ENCODE measurements at regions not wholly inside any gene's neighbourhood (a gene's known extent, or its start where the extent isn't known, plus 50 kb on each side); places are given as distances from the start of the nearest gene placed in this dataset.
A peak's percentile ranks its signal among the peaks of the same experiment; 100 is the strongest.
"Not testable (repeated sequence)": the region's sequence is repeated elsewhere in the genome, so short reads cannot be mapped to it uniquely, and the experiment has no call there.

DNA sequence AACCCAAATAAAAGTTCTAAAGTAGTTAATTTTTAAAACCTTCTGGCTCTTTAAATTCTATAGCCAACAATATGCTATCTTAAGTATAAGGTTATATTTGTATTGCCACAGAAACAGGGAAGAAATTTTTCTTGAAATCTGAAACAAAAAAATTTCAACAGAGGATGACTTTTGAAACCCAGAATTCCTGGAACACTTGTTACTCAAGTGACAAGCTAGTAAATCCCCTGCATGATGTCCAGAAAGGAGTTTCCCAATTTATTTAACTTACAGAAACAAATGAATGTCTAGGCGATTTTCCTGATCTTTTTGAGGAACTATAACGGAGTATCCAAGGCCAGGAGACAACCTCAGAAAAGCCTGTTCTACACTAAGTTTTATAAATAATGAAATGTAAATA, 69.6 kb downstream of the SLC41A2 start:
- DNase-seq, result no peak
- intact Hi-C loops (cut with DNase I), result no loop called here
- no peaks in the 10 kb centered on the region for H3K9me3 ChIP-seq
- peaks cover 0 to 23% (median 6%) of the 10 kb centered on the region in 4 donors for H3K4me1 ChIP-seq
- ATAC-seq, result peak in 2 of 4 donors; percentile 34 to 40
- no peak overlapping the region for H3K4me3 ChIP-seq
- H3K27ac ChIP-seq, result peak overlapping the region in 1 of 3 donors; percentile 24
- no peaks in the 10 kb centered on the region for H3K27me3 ChIP-seq
- TF ChIP-seq, protein P1, sequence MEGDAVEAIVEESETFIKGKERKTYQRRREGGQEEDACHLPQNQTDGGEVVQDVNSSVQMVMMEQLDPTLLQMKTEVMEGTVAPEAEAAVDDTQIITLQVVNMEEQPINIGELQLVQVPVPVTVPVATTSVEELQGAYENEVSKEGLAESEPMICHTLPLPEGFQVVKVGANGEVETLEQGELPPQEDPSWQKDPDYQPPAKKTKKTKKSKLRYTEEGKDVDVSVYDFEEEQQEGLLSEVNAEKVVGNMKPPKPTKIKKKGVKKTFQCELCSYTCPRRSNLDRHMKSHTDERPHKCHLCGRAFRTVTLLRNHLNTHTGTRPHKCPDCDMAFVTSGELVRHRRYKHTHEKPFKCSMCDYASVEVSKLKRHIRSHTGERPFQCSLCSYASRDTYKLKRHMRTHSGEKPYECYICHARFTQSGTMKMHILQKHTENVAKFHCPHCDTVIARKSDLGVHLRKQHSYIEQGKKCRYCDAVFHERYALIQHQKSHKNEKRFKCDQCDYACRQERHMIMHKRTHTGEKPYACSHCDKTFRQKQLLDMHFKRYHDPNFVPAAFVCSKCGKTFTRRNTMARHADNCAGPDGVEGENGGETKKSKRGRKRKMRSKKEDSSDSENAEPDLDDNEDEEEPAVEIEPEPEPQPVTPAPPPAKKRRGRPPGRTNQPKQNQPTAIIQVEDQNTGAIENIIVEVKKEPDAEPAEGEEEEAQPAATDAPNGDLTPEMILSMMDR (IDR thresholded peaks at IDR 0.05), result no peak
- no peak for TF ChIP-seq POLR2A (IDR thresholded peaks at IDR 0.05)
- H3K36me3 ChIP-seq, result no peaks in the 10 kb centered on the region
- 29% methylated on average over 2 of the region's 2 CpGs for WGBS (ENCODE audit: insufficient coverage, low coverage, low lambda C conversion rate, missing lambda C conversion rate)

DNA sequence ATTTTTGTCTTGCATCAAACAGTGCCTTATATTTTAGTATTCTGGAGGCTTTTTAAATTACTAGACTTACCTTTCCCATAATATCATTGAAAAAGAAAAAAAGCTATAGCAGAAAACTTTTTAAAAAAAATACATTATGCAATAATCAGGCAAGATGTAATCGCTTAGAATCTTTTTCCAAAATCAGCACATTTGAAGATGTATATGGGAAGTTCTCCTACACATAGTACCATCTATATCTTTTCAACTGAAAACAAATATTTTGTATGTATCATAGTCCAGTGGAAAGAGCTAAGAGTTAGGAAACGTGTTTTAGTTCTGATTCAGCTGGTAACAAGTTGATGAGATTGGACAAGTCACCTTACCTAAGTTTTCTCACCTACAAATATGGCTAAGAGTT, 70.6 kb downstream of the SLC41A2 start:
- H3K27me3 ChIP-seq, result no peaks in the 10 kb centered on the region
- ATAC-seq (peak in 2 of 4 donors; percentile 36 to 44), DNase-seq (no peak)
- intact Hi-C loops (cut with DNase I), result no loop called here
- H3K4me1 ChIP-seq, result peaks cover 0 to 23% (median 6%) of the 10 kb centered on the region in 4 donors
- WGBS (ENCODE audit: insufficient coverage, low coverage, low lambda C conversion rate, missing lambda C conversion rate), result 42% methylated on average over 2 of the region's 2 CpGs
- H3K4me3 ChIP-seq, result no peak overlapping the region
- no peaks in the 10 kb centered on the region for H3K9me3 ChIP-seq
- TF ChIP-seq, protein P1 (IDR thresholded peaks at IDR 0.05), result no peak
- TF ChIP-seq POLR2A (IDR thresholded peaks at IDR 0.05), result no peak
- H3K27ac ChIP-seq, result no peak overlapping the region
- no peaks in the 10 kb centered on the region for H3K36me3 ChIP-seq

DNA sequence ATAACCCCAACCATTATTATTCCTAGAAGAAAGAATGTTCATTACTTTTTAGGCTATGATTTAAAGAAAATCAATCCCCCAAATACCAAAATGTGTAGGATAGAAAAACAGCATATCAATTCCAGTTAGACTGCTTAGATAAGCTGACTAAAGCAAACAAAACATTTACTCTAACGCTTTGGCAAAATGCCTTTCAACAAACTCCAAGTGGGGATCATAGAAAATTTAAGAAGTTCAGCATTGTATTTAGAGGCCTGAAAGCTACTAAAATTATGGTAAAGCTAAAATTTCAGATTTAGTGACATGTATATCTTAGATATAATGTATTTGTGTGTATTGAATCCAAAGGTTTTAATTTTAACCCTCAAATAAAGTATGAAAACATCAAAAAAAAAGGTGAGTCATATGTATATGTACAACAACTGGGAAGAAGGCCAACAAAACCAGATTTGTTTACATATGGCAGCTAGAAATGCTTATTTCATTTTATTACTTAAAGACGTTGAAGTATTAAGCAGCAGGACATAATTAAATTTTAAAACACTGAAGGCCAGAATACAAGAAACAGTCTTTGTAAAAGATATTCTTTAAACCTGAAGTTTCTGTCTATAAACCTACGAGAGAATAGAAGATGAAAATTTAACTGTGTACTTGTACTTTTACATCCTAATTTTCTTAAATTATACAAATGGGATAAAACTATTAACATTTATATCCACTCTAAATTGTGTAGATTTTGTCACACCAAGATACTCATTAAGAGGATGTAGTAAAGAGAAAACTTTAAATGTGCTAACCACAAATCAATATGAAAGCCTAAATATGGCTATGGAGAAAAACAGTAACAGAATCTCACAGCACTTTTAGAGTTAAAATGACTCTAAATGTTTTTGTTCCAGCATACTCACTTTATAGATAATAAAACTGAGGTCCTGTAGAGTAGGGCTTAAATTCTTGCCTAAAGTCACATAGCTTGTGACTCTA, 71.4 kb downstream of the SLC41A2 start:
- peak in 2 of 4 donors; percentile 33 to 50 for ATAC-seq
- H3K9me3 ChIP-seq, result no peaks in the 10 kb centered on the region
- no peak for DNase-seq
- no peak overlapping the region for H3K27ac ChIP-seq
- WGBS (ENCODE audit: insufficient coverage, low coverage, low lambda C conversion rate, missing lambda C conversion rate), result 69% methylated on average over 3 of the region's 3 CpGs
- intact Hi-C loops (cut with DNase I), result no loop called here
- peaks cover 0 to 23% (median 6%) of the 10 kb centered on the region in 4 donors for H3K4me1 ChIP-seq
- no peak for TF ChIP-seq POLR2A (IDR thresholded peaks at IDR 0.05)
- TF ChIP-seq, protein P1 (IDR thresholded peaks at IDR 0.05), result no peak
- no peak overlapping the region for H3K4me3 ChIP-seq
- no peaks in the 10 kb centered on the region for H3K36me3 ChIP-seq
- H3K27me3 ChIP-seq, result no peaks in the 10 kb centered on the region

DNA sequence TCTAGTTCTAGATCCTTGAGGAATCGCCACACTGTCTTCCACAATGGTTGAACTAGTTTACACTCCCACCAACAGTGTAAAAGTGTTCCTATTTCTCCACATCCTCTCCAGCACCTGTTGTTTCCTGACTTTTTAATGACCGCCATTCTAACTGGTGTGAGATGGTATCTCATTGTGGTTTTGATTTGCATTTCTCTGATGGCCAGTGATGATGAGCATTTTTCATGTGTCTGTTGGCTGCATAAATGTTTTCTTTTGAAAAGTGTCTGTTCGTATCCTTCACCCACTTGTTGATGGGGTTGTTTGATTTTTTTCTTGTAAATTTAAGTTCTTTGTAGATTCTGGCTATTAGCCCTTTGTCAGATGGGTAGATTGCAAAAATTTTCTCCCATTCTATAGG, 79.2 kb downstream of the SLC41A2 start:
- H3K27me3 ChIP-seq; intact Hi-C loops (cut with DNase I); H3K4me1 ChIP-seq; H3K27ac ChIP-seq; H3K4me3 ChIP-seq; H3K9me3 ChIP-seq; ATAC-seq; DNase-seq; H3K36me3 ChIP-seq: not testable (repeated sequence)
- WGBS (ENCODE audit: insufficient coverage, low coverage, low lambda C conversion rate, missing lambda C conversion rate), result 94% methylated on average over 2 of the region's 3 CpGs

DNA sequence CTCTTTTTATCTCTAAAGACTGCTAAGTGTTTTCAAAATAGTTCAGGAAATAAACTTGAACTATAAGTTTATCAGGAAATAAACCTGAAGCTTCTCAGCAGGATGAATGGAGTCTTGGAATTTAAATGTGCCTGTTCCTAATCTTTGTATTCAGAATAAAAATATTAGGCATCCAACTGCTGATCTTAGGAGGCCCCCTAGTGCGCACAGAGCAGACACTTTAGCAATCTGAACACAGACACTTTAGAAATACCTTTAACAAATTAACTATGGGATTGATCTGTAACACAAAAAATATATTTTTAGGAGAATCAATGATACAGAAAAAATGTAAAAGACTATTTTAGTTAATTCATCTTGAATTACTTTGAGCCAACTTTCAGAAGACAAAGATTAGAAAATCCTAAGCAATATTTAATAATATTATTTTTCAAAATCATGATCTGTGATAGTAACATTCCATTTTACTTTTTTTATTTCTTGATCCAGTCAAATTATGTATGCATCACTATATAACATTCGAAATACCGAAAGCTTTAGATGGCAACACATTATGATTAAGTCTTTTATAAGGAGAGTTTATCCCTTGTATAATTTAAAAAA, 80.9 kb downstream of the SLC41A2 start:
- no peaks in the 10 kb centered on the region for H3K36me3 ChIP-seq
- H3K4me1 ChIP-seq, result no peaks in the 10 kb centered on the region
- H3K27me3 ChIP-seq, result no peaks in the 10 kb centered on the region
- ATAC-seq, result peak; percentile 64 to 80 (median 72)
- intact Hi-C loops (cut with DNase I), result no loop called here
- H3K4me3 ChIP-seq, result no peak overlapping the region
- no peaks in the 10 kb centered on the region for H3K9me3 ChIP-seq
- TF ChIP-seq, protein P1 (IDR thresholded peaks at IDR 0.05), result peak; percentile 54 to 71 (median 54)
- no peak for TF ChIP-seq POLR2A (IDR thresholded peaks at IDR 0.05)
- H3K27ac ChIP-seq, result no peak overlapping the region
- 34% methylated on average over 3 of the region's 3 CpGs for WGBS (ENCODE audit: insufficient coverage, low coverage, low lambda C conversion rate, missing lambda C conversion rate)
- DNase-seq, result no peak
